NCI-H146 treated with DMSO at 0.1 percent for 48 hours (cell line): ENCODE measurements at regions not wholly inside any gene's neighbourhood (a gene's known extent, or its start where the extent isn't known, plus 50 kb on each side); places are given as distances from the start of the nearest gene placed in this dataset.
"Not testable (repeated sequence)": the region's sequence is repeated elsewhere in the genome, so short reads cannot be mapped to it uniquely, and the experiment has no call there.

Experiments used
- DNase-seq: peaks from one replicate; lab custom pipeline; 2025; ENCODE audit not compliant: unreplicated experiment; lab: John Stamatoyannopoulos, UW

GRCh38 chr9:26504057-26504456 lies 388.5 kb downstream of the CAAP1 start:
- DNase-seq = no peak

- no peak for DNase-seq
Measured at GRCh38 chr9:26502311-26502710, 390.3 kb downstream of the CAAP1 start.

GRCh38 chr9:26500471-26500870 lies 392.1 kb downstream of the CAAP1 start:
- DNase-seq = no peak

- DNase-seq = not testable (repeated sequence)
Measured at GRCh38 chr9:26492608-26493521, 399.7 kb downstream of the CAAP1 start.

GRCh38 chr9:26491922-26492607 lies 400.5 kb downstream of the CAAP1 start:
- DNase-seq = not testable (repeated sequence)

GRCh38 chr9:26483991-26484390 lies 408.6 kb downstream of the CAAP1 start:
- DNase-seq = no peak

GRCh38 chr9:26477963-26478362 lies 414.6 kb downstream of the CAAP1 start:
- no peak for DNase-seq

GRCh38 chr9:26471261-26471660 lies 421.3 kb downstream of the CAAP1 start:
- no peak for DNase-seq

GRCh38 chr9:26470284-26470683 lies 422.3 kb downstream of the CAAP1 start:
- no peak for DNase-seq

GRCh38 chr9:26463837-26464236 lies 428.8 kb downstream of the CAAP1 start:
- no peak for DNase-seq

- DNase-seq = no peak
Measured at GRCh38 chr9:26462751-26463150, 429.9 kb downstream of the CAAP1 start.

- DNase-seq = no peak
Measured at GRCh38 chr9:26462213-26462612, 430.4 kb downstream of the CAAP1 start.

GRCh38 chr9:26460624-26461023 lies 432.0 kb downstream of the CAAP1 start:
- DNase-seq = no peak

GRCh38 chr9:26459959-26460358 lies 432.6 kb downstream of the CAAP1 start:
- DNase-seq = no peak

- no peak for DNase-seq
Measured at GRCh38 chr9:26458054-26458453, 434.5 kb downstream of the CAAP1 start.

- DNase-seq = no peak
Measured at GRCh38 chr9:26457151-26457550, 435.5 kb downstream of the CAAP1 start.

- no peak for DNase-seq
Measured at GRCh38 chr9:26439061-26439624, 453.5 kb downstream of the CAAP1 start.

- DNase-seq = no peak
Measured at GRCh38 chr9:26437056-26437711, 455.4 kb downstream of the CAAP1 start.

GRCh38 chr9:26426551-26427131 lies 466.0 kb downstream of the CAAP1 start:
- DNase-seq = no peak

- DNase-seq = no peak
Measured at GRCh38 chr9:26418480-26418879, 474.1 kb downstream of the CAAP1 start.

- no peak for DNase-seq
Measured at GRCh38 chr9:26415528-26415927, 477.1 kb downstream of the CAAP1 start.
